ENCODE measurements at regions not wholly inside any gene's neighbourhood (a gene's known extent, or its start where the extent isn't known, plus 50 kb on each side); places are given as distances from the start of the nearest gene placed in this dataset.

DNA sequence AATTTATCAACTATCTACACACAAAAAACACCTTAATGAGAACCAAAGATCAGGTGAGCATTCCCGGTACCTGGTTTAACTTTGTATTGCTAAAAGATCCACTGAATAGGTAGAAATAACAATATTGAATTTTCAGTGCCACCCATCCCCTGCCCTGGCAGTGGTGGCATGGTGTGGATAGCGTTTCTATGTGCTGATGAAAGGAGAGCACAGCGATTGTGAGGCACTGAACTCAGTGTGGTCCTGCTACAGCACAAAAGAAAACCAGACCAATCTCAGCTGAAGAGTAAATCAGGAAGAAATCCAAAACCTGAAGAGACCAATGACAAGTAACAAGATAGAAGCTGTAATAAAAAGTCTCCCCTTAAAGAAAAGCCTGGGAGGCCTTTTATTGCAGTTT is 984.6 kb upstream of the AGA start:
- ATAC-seq: no peak
- no peak for FAIRE-seq
- Histone ChIP-seq H3K4me2 (ENCODE audit: control insufficient read depth, insufficient read depth) (no peak overlapping the region), H3K27me3 (replicated peaks in 1 of 2; ENCODE audit: control insufficient read depth in 2 of 2, insufficient read depth in 2 of 2, low read length in 1 of 2) (no peaks in the 10 kb centered on the region), H3K4me3 (no peak overlapping the region), H4K20me1 (ENCODE audit: control insufficient read depth, insufficient read depth) (no peaks in the 10 kb centered on the region), H3K9me3 (replicated peaks; ENCODE audit: control insufficient read depth, insufficient read depth, low read length) (no peaks in the 10 kb centered on the region), H3K9ac (ENCODE audit: control insufficient read depth, insufficient read depth, low read length) (no peak overlapping the region), H3K4me1 (ENCODE audit: control insufficient read depth, insufficient read depth, low read length) (no peaks in the 10 kb centered on the region), H3K36me3 (ENCODE audit: control insufficient read depth in 2 of 2, insufficient read depth in 2 of 2, low read length in 1 of 2) (no peaks in the 10 kb centered on the region), H2AFZ (ENCODE audit: control insufficient read depth, low read depth, low read length) (no peak overlapping the region), H3K79me2 (ENCODE audit: control insufficient read depth, insufficient read depth, low read length) (no peaks in the 10 kb centered on the region), H3K27ac (ENCODE audit: control insufficient read depth, insufficient read depth) (no peak overlapping the region)
- CTCF ChIA-PET: no interaction called here
- DNase-seq (ENCODE audit: low read depth, low spot score): no peak
- WGBS (ENCODE audit: insufficient coverage, insufficient replicate concordance, low lambda C conversion rate, missing lambda C conversion rate): 31% methylated on average over 3 of the region's 3 CpGs
- SMC1A ChIA-PET (ENCODE audit: uncharacterized antibody, unreplicated experiment): no interaction called here
- POLR2A ChIA-PET: no interaction called here
- no peak for TF ChIP-seq ZBTB4 (CRISPR knock-in tag; IDR thresholded peaks at IDR 0.05)
- TF ChIP-seq ESRRA (IDR thresholded peaks at IDR 0.05; ENCODE audit: low read length): no peak
- no peak for TF ChIP-seq TCF3 (IDR thresholded peaks at IDR 0.05; ENCODE audit: borderline replicate concordance, insufficient read depth, low read depth, low read length)
- TF ChIP-seq POLR2AphosphoS5 (IDR thresholded peaks at IDR 0.05; ENCODE audit: low read length): no peak
- no peak for TF ChIP-seq EZH2 (IDR thresholded peaks at IDR 0.05; ENCODE audit: borderline replicate concordance, control insufficient read depth, low read depth, low read length)
- no peak for TF ChIP-seq NFIC (IDR thresholded peaks at IDR 0.05; ENCODE audit: low read depth, low read length)
- TF ChIP-seq MEF2A (IDR thresholded peaks at IDR 0.05; ENCODE audit: insufficient read depth, low read depth, low read length): no peak
- no peak for TF ChIP-seq MYB (IDR thresholded peaks at IDR 0.05; ENCODE audit: borderline replicate concordance, low read depth, low read length)
- no peak for TF ChIP-seq PML (IDR thresholded peaks at IDR 0.05; ENCODE audit: low read length)
- no peak for TF ChIP-seq RUNX3 (IDR thresholded peaks at IDR 0.05; ENCODE audit: low read length)
- TF ChIP-seq MXI1 (IDR thresholded peaks at IDR 0.05; ENCODE audit: low read depth, low read length): no peak
- TF ChIP-seq, protein P1, sequence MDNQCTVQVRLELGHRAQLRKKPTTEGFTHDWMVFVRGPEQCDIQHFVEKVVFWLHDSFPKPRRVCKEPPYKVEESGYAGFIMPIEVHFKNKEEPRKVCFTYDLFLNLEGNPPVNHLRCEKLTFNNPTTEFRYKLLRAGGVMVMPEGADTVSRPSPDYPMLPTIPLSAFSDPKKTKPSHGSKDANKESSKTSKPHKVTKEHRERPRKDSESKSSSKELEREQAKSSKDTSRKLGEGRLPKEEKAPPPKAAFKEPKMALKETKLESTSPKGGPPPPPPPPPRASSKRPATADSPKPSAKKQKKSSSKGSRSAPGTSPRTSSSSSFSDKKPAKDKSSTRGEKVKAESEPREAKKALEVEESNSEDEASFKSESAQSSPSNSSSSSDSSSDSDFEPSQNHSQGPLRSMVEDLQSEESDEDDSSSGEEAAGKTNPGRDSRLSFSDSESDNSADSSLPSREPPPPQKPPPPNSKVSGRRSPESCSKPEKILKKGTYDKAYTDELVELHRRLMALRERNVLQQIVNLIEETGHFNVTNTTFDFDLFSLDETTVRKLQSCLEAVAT (IDR thresholded peaks at IDR 0.05): no peak
- TF ChIP-seq, protein P2, sequence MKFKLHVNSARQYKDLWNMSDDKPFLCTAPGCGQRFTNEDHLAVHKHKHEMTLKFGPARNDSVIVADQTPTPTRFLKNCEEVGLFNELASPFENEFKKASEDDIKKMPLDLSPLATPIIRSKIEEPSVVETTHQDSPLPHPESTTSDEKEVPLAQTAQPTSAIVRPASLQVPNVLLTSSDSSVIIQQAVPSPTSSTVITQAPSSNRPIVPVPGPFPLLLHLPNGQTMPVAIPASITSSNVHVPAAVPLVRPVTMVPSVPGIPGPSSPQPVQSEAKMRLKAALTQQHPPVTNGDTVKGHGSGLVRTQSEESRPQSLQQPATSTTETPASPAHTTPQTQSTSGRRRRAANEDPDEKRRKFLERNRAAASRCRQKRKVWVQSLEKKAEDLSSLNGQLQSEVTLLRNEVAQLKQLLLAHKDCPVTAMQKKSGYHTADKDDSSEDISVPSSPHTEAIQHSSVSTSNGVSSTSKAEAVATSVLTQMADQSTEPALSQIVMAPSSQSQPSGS (IDR thresholded peaks at IDR 0.05; ENCODE audit: low read length): no peak
- in situ Hi-C loops (cut with MboI): no loop called here
- BruUV-seq (replicated peaks): no TSS peak
- RAD21 ChIA-PET (ENCODE audit: unreplicated experiment): no interaction called here
- intact Hi-C loops (cut with micrococcal nuclease; ENCODE audit: unreplicated experiment): no loop called here

All from GM12878 (cell line).